Upper lobe of left lung (tissue), 4 donors: ENCODE measurements at regions not wholly inside any gene's neighbourhood (a gene's known extent, or its start where the extent isn't known, plus 50 kb on each side); places are given as distances from the start of the nearest gene placed in this dataset.

ENCODE experiments used
- CTCF ChIP-seq, 6 experiments: fragments of 450-650 bp in 4 of 6; fragments of 200-600 bp in 2 of 6; sonication (generic) in 2 of 6; IDR thresholded peaks; one replicate each; pipeline ENCODE4 v1.5.1; 2016 to 2019; ENCODE audit warnings: antibody characterized with exemption in 6 of 6
- POLR2A ChIP-seq, 4 donors: fragments of 450-650 bp; IDR thresholded peaks; one replicate each; pipeline ENCODE4 v1.5.1; 2016 to 2017; ENCODE audit warnings: antibody characterized with exemption in 4 of 4, mild to moderate bottlenecking in 2 of 4

GRCh38 chr20:7692478-7692877 lies 247.8 kb downstream of the HAO1 start:
- TF ChIP-seq CTCF (IDR thresholded peaks at IDR 0.05), result no peak
- TF ChIP-seq POLR2A (IDR thresholded peaks at IDR 0.05), result no peak
